Liver (tissue), 8 donors: ENCODE measurements at regions not wholly inside any gene's neighbourhood (a gene's known extent, or its start where the extent isn't known, plus 50 kb on each side); places are given as distances from the start of the nearest gene placed in this dataset.

Experiments used
- DNase-seq: peaks from one replicate; pipeline ENCODE4 v3.0.0-alpha.2; 2017; ENCODE audit warnings: low spot score
- H3K27ac ChIP-seq, 2 donors: one replicate each; pipeline ENCODE4 v1.7.0; 2013; ENCODE audit warnings: inconsistent platforms in 2 of 2, low read length in 2 of 2, control low read depth in 1 of 2, low read depth in 1 of 2, mild to moderate bottlenecking in 1 of 2
- H3K27me3 ChIP-seq, 4 donors: one replicate each; pipeline versions ENCODE4 v1.6.1 to v1.7.0; 2013; ENCODE audit warnings: low read length in 3 of 4, inconsistent platforms in 1 of 4, mild to moderate bottlenecking in 1 of 4, moderate library complexity in 1 of 4; ENCODE audit not compliant: control insufficient read depth in 4 of 4, insufficient read depth in 4 of 4
- H3K36me3 ChIP-seq, 4 donors: one replicate each; pipeline versions ENCODE4 v1.6.1 to v1.7.0; 2013; ENCODE audit warnings: low read length in 3 of 4, mild to moderate bottlenecking in 3 of 4, low read depth in 1 of 4, moderate library complexity in 1 of 4; ENCODE audit not compliant: control insufficient read depth in 4 of 4, insufficient read depth in 3 of 4
- H3K4me1 ChIP-seq, 4 donors: one replicate each; pipeline versions ENCODE4 v1.6.1 to v1.7.0; 2013; ENCODE audit warnings: low read length in 3 of 4, mild to moderate bottlenecking in 3 of 4, moderate library complexity in 1 of 4; ENCODE audit not compliant: control insufficient read depth in 4 of 4, insufficient read depth in 4 of 4
- H3K4me3 ChIP-seq, 3 donors: one replicate each; pipeline versions ENCODE4 v1.6.1 to v1.7.0; 2013; ENCODE audit warnings: low read length in 3 of 3, control low read depth in 1 of 3, low read depth in 1 of 3, mild to moderate bottlenecking in 1 of 3
- H3K9ac ChIP-seq, 2 donors: one replicate each; pipeline ENCODE4 v1.7.0; 2013; ENCODE audit warnings: low read length in 2 of 2, mild to moderate bottlenecking in 2 of 2, moderate library complexity in 2 of 2, control low read depth in 1 of 2, low read depth in 1 of 2
- H3K9me3 ChIP-seq, 4 donors: one replicate each; pipeline versions ENCODE4 v1.6.1 to v1.7.0; 2013; ENCODE audit warnings: low read length in 3 of 4; ENCODE audit not compliant: control insufficient read depth in 4 of 4
- CTCF ChIP-seq: fragments of 150-350 bp; IDR thresholded peaks from 2 replicates; pipeline ENCODE4 v1.5.1; 2017; ENCODE audit warnings: improper control_type of control experiment, low read depth, low read length; ENCODE audit not compliant: missing input control
- EGR1 ChIP-seq, 2 donors: IDR thresholded peaks; 2 replicates each; pipeline ENCODE4 v1.6.1; 2016 to 2018; ENCODE audit warnings: antibody characterized with exemption in 2 of 2, low read depth in 2 of 2
- FOXA1 ChIP-seq: IDR thresholded peaks from 2 replicates; pipeline ENCODE4 v1.6.1; 2016; ENCODE audit warnings: antibody characterized with exemption
- FOXA2 ChIP-seq: IDR thresholded peaks from 2 replicates; pipeline ENCODE4 v1.6.1; 2016; ENCODE audit warnings: antibody characterized with exemption
- GABPA ChIP-seq, 2 donors: IDR thresholded peaks in 1 of 2; conservative IDR thresholded peaks in 1 of 2; 2 replicates each; pipeline ENCODE4 v1.6.1; 2016; ENCODE audit warnings: antibody characterized with exemption in 2 of 2, mild to moderate bottlenecking in 1 of 2, moderate library complexity in 1 of 2
- HNF4A ChIP-seq, 2 donors: conservative IDR thresholded peaks; 2 replicates each; pipeline ENCODE4 v1.6.1; 2016; ENCODE audit warnings: antibody characterized with exemption in 2 of 2, mild to moderate bottlenecking in 2 of 2
- HNF4G ChIP-seq: IDR thresholded peaks from 2 replicates; pipeline ENCODE4 v1.6.1; 2016; ENCODE audit warnings: antibody characterized with exemption
- JUND ChIP-seq, 2 donors: IDR thresholded peaks; 2 replicates each; pipeline ENCODE4 v1.6.1; 2016; ENCODE audit warnings: antibody characterized with exemption in 2 of 2
- NR2F2 ChIP-seq: IDR thresholded peaks from 2 replicates; pipeline ENCODE4 v1.6.1; 2016; ENCODE audit warnings: antibody characterized with exemption
- RAD21 ChIP-seq, 2 donors: IDR thresholded peaks; 2 replicates each; pipeline ENCODE4 v1.6.1; 2016; ENCODE audit warnings: antibody characterized with exemption in 2 of 2, mild to moderate bottlenecking in 2 of 2
- RXRA ChIP-seq, 2 donors: IDR thresholded peaks; 2 replicates each; pipeline ENCODE4 v1.6.1; 2017 to 2018; ENCODE audit warnings: antibody characterized with exemption in 2 of 2, mild to moderate bottlenecking in 1 of 2
- SP1 ChIP-seq: IDR thresholded peaks from 2 replicates; pipeline ENCODE4 v1.6.1; 2018; ENCODE audit warnings: antibody characterized with exemption, mild to moderate bottlenecking
- TAF1 ChIP-seq: conservative IDR thresholded peaks from 2 replicates; pipeline ENCODE4 v1.6.1; 2016; ENCODE audit warnings: antibody characterized with exemption, mild to moderate bottlenecking
- YY1 ChIP-seq: IDR thresholded peaks from 2 replicates; pipeline ENCODE4 v1.6.1; 2016; ENCODE audit warnings: antibody characterized with exemption, mild to moderate bottlenecking
- WGBS: extraction: QIAGEN DNeasy Blood & Tissue Kit; methylation state at CpG from one replicate; pipeline ENCODE4 v1.1.7; 2013; 5-methylcytosine and 5-hydroxymethylcytosine counted together
- TF ChIP-seq, protein P1 (sequence below): IDR thresholded peaks from 2 replicates; pipeline ENCODE4 v1.6.1; 2016; ENCODE audit warnings: antibody characterized with exemption
- TF ChIP-seq, protein P2 (sequence below): IDR thresholded peaks from 2 replicates; pipeline ENCODE4 v1.6.1; 2016; ENCODE audit warnings: antibody characterized with exemption
- TF ChIP-seq, protein P3 (sequence below): IDR thresholded peaks from 2 replicates; pipeline ENCODE4 v1.6.1; 2016; ENCODE audit warnings: antibody characterized with exemption
- TF ChIP-seq, protein P4 (sequence below): IDR thresholded peaks from 2 replicates; pipeline ENCODE4 v1.6.1; 2016; ENCODE audit warnings: antibody characterized with exemption, mild to moderate bottlenecking
- donor health status: healthy.
- donor health status: healthy.
- donor health status: healthy.
- donor health status: healthy.
- donor health status: healthy.

- no peak for TF ChIP-seq FOXA1
- no peak overlapping the region for H3K4me3 ChIP-seq
- H3K9me3 ChIP-seq: no peaks in the 10 kb centered on the region
- H3K36me3 ChIP-seq: no peaks in the 10 kb centered on the region
- peaks cover 0 to 3% (median 0%) of the 10 kb centered on the region in 4 donors for H3K27me3 ChIP-seq
- H3K9ac ChIP-seq: no peak overlapping the region
- no peak for DNase-seq
- 87% methylated on average over 3 of the region's 3 CpGs for WGBS
- H3K4me1 ChIP-seq: no peaks in the 10 kb centered on the region
- H3K27ac ChIP-seq: no peak overlapping the region
These were observed 247.5 kb downstream of the KLF6 start for GRCh38 chr10:3537518-3537917.

- WGBS: 92% methylated on average over 7 of the region's 7 CpGs
- TF ChIP-seq, protein P1, sequence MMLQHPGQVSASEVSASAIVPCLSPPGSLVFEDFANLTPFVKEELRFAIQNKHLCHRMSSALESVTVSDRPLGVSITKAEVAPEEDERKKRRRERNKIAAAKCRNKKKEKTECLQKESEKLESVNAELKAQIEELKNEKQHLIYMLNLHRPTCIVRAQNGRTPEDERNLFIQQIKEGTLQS: no peak
- TF ChIP-seq NR2F2 (no peak), RAD21 (IDR thresholded peaks at IDR 0.05) (no peak), GABPA (IDR thresholded peaks at IDR 0.05 in 1 of 2, conservative IDR thresholded peaks at IDR 0.05 in 1 of 2) (no peak), YY1 (no peak), HNF4A (conservative IDR thresholded peaks at IDR 0.05) (no peak), FOXA2 (no peak), FOXA1 (no peak), TAF1 (no peak), CTCF (no peak), EGR1 (IDR thresholded peaks at IDR 0.05; ENCODE audit: low read depth in 2 of 2) (no peak), SP1 (no peak), RXRA (IDR thresholded peaks at IDR 0.05) (no peak), HNF4G (no peak), JUND (IDR thresholded peaks at IDR 0.05) (no peak)
- TF ChIP-seq, protein P2, sequence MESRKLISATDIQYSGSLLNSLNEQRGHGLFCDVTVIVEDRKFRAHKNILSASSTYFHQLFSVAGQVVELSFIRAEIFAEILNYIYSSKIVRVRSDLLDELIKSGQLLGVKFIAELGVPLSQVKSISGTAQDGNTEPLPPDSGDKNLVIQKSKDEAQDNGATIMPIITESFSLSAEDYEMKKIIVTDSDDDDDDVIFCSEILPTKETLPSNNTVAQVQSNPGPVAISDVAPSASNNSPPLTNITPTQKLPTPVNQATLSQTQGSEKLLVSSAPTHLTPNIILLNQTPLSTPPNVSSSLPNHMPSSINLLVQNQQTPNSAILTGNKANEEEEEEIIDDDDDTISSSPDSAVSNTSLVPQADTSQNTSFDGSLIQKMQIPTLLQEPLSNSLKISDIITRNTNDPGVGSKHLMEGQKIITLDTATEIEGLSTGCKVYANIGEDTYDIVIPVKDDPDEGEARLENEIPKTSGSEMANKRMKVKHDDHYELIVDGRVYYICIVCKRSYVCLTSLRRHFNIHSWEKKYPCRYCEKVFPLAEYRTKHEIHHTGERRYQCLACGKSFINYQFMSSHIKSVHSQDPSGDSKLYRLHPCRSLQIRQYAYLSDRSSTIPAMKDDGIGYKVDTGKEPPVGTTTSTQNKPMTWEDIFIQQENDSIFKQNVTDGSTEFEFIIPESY: no peak
- TF ChIP-seq, protein P3, sequence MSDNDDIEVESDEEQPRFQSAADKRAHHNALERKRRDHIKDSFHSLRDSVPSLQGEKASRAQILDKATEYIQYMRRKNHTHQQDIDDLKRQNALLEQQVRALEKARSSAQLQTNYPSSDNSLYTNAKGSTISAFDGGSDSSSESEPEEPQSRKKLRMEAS: no peak
- TF ChIP-seq, protein P4, sequence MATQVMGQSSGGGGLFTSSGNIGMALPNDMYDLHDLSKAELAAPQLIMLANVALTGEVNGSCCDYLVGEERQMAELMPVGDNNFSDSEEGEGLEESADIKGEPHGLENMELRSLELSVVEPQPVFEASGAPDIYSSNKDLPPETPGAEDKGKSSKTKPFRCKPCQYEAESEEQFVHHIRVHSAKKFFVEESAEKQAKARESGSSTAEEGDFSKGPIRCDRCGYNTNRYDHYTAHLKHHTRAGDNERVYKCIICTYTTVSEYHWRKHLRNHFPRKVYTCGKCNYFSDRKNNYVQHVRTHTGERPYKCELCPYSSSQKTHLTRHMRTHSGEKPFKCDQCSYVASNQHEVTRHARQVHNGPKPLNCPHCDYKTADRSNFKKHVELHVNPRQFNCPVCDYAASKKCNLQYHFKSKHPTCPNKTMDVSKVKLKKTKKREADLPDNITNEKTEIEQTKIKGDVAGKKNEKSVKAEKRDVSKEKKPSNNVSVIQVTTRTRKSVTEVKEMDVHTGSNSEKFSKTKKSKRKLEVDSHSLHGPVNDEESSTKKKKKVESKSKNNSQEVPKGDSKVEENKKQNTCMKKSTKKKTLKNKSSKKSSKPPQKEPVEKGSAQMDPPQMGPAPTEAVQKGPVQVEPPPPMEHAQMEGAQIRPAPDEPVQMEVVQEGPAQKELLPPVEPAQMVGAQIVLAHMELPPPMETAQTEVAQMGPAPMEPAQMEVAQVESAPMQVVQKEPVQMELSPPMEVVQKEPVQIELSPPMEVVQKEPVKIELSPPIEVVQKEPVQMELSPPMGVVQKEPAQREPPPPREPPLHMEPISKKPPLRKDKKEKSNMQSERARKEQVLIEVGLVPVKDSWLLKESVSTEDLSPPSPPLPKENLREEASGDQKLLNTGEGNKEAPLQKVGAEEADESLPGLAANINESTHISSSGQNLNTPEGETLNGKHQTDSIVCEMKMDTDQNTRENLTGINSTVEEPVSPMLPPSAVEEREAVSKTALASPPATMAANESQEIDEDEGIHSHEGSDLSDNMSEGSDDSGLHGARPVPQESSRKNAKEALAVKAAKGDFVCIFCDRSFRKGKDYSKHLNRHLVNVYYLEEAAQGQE: no peak
These were observed 250.0 kb downstream of the KLF6 start for GRCh38 chr10:3535001-3535400.

More at GRCh38 chr10:3535001-3535400, 250.0 kb downstream of the KLF6 start:
- no peaks in the 10 kb centered on the region for H3K4me1 ChIP-seq
- H3K9me3 ChIP-seq: no peaks in the 10 kb centered on the region
- no peaks in the 10 kb centered on the region for H3K36me3 ChIP-seq
- H3K4me3 ChIP-seq: no peak overlapping the region
- no peak overlapping the region for H3K9ac ChIP-seq
- H3K27me3 ChIP-seq: peaks cover 0 to 4% (median 0%) of the 10 kb centered on the region in 4 donors
- no peak for DNase-seq
- H3K27ac ChIP-seq: no peak overlapping the region
